Brain microvascular endothelial cell (primary cell): ENCODE measurements at regions not wholly inside any gene's neighbourhood (a gene's known extent, or its start where the extent isn't known, plus 50 kb on each side); places are given as distances from the start of the nearest gene placed in this dataset.

ENCODE experiments used
- DNase-seq: peaks from one replicate; pipeline ENCODE4 v3.0.0-alpha.2; 2020
- H3K27ac ChIP-seq: fragments of 250-450 bp; sonication (Bioruptor Pico); 2 replicates; pipeline ENCODE4 v1.5.1; 2020; ENCODE audit warnings: mild to moderate bottlenecking, moderate library complexity
- H3K27me3 ChIP-seq: fragments of 250-450 bp; sonication (Bioruptor Pico); replicated peaks from 2 replicates; pipeline ENCODE4 v1.5.1; 2020; ENCODE audit warnings: mild to moderate bottlenecking
- H3K36me3 ChIP-seq: fragments of 250-450 bp; sonication (Bioruptor Pico); replicated peaks from 2 replicates; pipeline ENCODE4 v1.5.1; 2020; ENCODE audit warnings: mild to moderate bottlenecking
- H3K4me3 ChIP-seq: 2 replicates; pipeline ENCODE4 v1.5.1; 2011; ENCODE audit warnings: low read depth, mild to moderate bottlenecking, control low read depth, low read length, moderate library complexity
- CTCF ChIP-seq: IDR thresholded peaks from 2 replicates; pipeline ENCODE4 v1.5.1; 2011; ENCODE audit warnings: low read depth, mild to moderate bottlenecking, moderate library complexity, low read length, control low read depth, inconsistent platforms; ENCODE audit errors: missing control alignments
- in situ Hi-C: cut with HindIII; loops from 2 replicates; pipeline ENCODE4 v1.10.0; 2017; ENCODE audit warnings: low sequenced_read_pairs, low pct_ligation_motif_present

GRCh38 chr3:22634433-22634832 lies 568.7 kb upstream of the UBE2E2 start:
- no peak for DNase-seq
- Histone ChIP-seq H3K27ac (no peak overlapping the region), H3K4me3 (no peak overlapping the region), H3K27me3 (no peaks in the 10 kb centered on the region), H3K36me3 (no peaks in the 10 kb centered on the region)
- no peak for TF ChIP-seq CTCF
- in situ Hi-C loops, result no loop called here

DNA sequence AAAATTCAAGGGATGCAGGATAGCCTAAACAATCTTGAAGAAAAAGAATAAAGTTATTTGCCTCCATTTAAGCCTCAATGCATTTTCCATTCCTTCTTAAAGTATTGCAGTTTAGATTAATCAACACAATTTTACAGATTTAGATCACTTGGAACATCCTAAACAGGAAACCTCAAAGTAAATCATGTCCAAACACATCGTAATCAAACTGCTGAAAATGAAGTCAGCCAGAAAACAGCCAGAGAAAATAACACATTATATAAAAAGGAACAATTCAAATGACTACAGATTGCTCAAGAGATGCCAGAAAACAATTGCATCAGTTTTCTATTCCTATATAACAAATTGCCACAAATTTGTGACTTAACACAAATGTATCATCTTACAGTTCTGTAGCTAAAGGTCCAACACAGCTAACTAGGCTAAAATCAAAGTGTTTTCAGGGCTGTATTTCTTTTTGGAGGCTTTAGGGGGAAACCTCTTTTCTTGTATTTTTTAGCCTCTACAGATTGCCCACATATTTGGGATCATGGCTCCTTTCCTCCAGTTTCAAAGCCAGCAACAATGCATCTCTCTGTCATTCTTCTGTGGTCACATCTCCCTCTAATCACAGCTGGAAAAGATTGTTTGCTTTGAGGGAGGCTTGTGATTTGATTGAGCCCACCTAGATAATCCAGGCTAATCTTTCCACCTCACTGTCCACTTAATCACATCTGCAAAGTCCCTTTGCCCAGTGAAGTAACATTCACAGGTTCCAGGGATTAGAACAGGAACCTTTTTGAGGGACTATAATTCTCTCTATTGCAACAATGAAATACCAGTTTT lies 543.3 kb upstream of the UBE2E2 start:
- DNase-seq, result no peak
- no peak overlapping the region for H3K27ac ChIP-seq

DNA sequence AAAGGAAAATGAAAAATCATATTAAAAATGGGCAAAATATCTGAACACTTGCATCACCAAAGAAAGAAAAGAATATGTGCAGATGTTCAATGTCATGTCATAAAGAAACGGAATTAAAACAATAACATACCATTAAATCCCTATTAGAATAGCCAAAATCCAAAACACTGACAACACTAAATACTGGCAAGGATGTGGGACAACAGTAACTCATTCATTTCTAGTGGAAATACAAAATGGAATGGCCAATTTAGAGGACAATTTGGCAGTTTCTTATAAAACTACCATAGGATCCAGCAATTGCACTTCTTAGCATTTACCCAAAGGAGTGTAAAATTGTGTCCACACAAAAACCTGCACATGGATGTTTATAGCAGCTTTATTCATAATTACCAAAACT lies 542.5 kb upstream of the UBE2E2 start:
- TF ChIP-seq CTCF, result no peak
- Histone ChIP-seq H3K4me3 (no peak overlapping the region), H3K36me3 (no peaks in the 10 kb centered on the region), H3K27ac (no peak overlapping the region), H3K27me3 (no peaks in the 10 kb centered on the region)
- no peak for DNase-seq
- in situ Hi-C loops, result no loop called here

More for the DNA sequence above, 543.3 kb upstream of the UBE2E2 start:
- Histone ChIP-seq H3K4me3 (no peak overlapping the region), H3K36me3 (no peaks in the 10 kb centered on the region), H3K27me3 (no peaks in the 10 kb centered on the region)
- in situ Hi-C loops, result no loop called here
- TF ChIP-seq CTCF, result no peak

- H3K27ac ChIP-seq, result no peak overlapping the region
- H3K4me3 ChIP-seq, result no peak overlapping the region
- H3K36me3 ChIP-seq, result no peaks in the 10 kb centered on the region
- in situ Hi-C loops, result no loop called here
- no peak for TF ChIP-seq CTCF
- DNase-seq, result no peak
- no peaks in the 10 kb centered on the region for H3K27me3 ChIP-seq
Observed at GRCh38 chr3:22661121-22661700, 541.9 kb upstream of the UBE2E2 start.

- no peaks in the 10 kb centered on the region for H3K27me3 ChIP-seq
- no peak for DNase-seq
- no peak overlapping the region for H3K4me3 ChIP-seq
- no peak for TF ChIP-seq CTCF
- H3K27ac ChIP-seq, result no peak overlapping the region
- H3K36me3 ChIP-seq, result no peaks in the 10 kb centered on the region
- in situ Hi-C loops, result no loop called here
Observed at GRCh38 chr3:22665528-22665927, 537.6 kb upstream of the UBE2E2 start.
